ENCODE measurements at regions not wholly inside any gene's neighbourhood (a gene's known extent, or its start where the extent isn't known, plus 50 kb on each side); places are given as distances from the start of the nearest gene placed in this dataset.

DNA sequence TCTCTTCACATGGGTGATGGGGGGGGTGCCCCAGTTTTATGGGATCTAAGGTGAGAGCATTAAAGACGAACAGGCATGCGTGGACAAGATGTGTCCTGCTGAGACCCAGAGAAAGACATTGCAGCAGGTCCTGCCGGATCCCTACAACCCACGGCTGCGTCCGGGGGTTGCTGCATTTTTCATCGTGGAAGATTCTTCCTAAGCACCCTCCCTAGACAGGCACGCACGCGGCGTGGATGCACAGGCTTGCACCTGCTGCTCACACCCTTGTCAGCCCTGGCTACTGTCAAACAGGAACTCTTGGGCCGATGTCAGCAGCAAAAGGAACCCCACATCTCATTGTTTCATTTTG, 280.6 kb upstream of the RTL1 start:
- FAIRE-seq, result no peak
- no peak for DNase-seq (ENCODE audit: insufficient read length, low spot score)
- no peak for TF ChIP-seq POLR2A (IDR thresholded peaks at IDR 0.05; ENCODE audit: low read depth, low read length)

GRCh38 chr14:101184572-101184971, 281.1 kb upstream of the RTL1 start:
- TF ChIP-seq POLR2A (IDR thresholded peaks at IDR 0.05; ENCODE audit: low read depth, low read length), result no peak
- FAIRE-seq (no peak), DNase-seq (ENCODE audit: insufficient read length, low spot score) (no peak)

- no peak for TF ChIP-seq POLR2A (IDR thresholded peaks at IDR 0.05; ENCODE audit: low read depth, low read length)
- DNase-seq (ENCODE audit: insufficient read length, low spot score), result no peak
- no peak for FAIRE-seq
Measured at GRCh38 chr14:101185073-101185835, 281.7 kb upstream of the RTL1 start.

DNA sequence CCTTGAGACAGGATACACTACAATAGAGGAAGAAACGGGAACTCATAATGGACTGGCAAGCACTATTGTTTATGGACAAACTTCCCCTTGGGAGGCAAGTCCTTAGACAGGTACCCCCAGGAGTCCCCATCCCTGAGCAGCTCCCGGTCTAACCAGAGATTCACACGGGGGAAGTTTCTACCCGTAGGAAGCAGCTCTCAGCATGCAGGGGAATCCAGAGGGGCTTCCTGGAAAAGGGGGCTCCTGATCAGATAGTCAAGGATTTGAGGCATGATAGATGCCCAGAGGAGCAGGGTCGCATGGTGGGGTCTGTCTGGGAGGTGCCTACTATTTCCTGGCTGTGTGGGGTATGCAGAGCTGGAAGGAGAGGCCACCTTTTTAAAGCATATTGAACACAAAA, 282.4 kb upstream of the RTL1 start:
- DNase-seq (ENCODE audit: insufficient read length, low spot score) (no peak), FAIRE-seq (no peak)
- no peak for TF ChIP-seq POLR2A (IDR thresholded peaks at IDR 0.05; ENCODE audit: low read depth, low read length)

GRCh38 chr14:101186544-101186943, 283.0 kb upstream of the RTL1 start:
- FAIRE-seq, result no peak
- TF ChIP-seq POLR2A (IDR thresholded peaks at IDR 0.05; ENCODE audit: low read depth, low read length), result no peak
- DNase-seq (ENCODE audit: insufficient read length, low spot score), result no peak

GRCh38 chr14:101186992-101187815, 283.7 kb upstream of the RTL1 start:
- no peak for FAIRE-seq
- TF ChIP-seq POLR2A (IDR thresholded peaks at IDR 0.05; ENCODE audit: low read depth, low read length), result no peak
- DNase-seq (ENCODE audit: insufficient read length, low spot score), result no peak

- FAIRE-seq (no peak), DNase-seq (ENCODE audit: insufficient read length, low spot score) (no peak)
- no peak for TF ChIP-seq POLR2A (IDR thresholded peaks at IDR 0.05; ENCODE audit: low read depth, low read length)
Measured at GRCh38 chr14:101187816-101188570, 284.5 kb upstream of the RTL1 start.

GRCh38 chr14:101188571-101188915, 285.0 kb upstream of the RTL1 start:
- TF ChIP-seq POLR2A (IDR thresholded peaks at IDR 0.05; ENCODE audit: low read depth, low read length), result no peak
- FAIRE-seq, result no peak
- DNase-seq (ENCODE audit: insufficient read length, low spot score), result no peak

- FAIRE-seq, result no peak
- no peak for TF ChIP-seq POLR2A (IDR thresholded peaks at IDR 0.05; ENCODE audit: low read depth, low read length)
- DNase-seq (ENCODE audit: insufficient read length, low spot score), result no peak
Measured at GRCh38 chr14:101189266-101189665, 285.7 kb upstream of the RTL1 start.

DNA sequence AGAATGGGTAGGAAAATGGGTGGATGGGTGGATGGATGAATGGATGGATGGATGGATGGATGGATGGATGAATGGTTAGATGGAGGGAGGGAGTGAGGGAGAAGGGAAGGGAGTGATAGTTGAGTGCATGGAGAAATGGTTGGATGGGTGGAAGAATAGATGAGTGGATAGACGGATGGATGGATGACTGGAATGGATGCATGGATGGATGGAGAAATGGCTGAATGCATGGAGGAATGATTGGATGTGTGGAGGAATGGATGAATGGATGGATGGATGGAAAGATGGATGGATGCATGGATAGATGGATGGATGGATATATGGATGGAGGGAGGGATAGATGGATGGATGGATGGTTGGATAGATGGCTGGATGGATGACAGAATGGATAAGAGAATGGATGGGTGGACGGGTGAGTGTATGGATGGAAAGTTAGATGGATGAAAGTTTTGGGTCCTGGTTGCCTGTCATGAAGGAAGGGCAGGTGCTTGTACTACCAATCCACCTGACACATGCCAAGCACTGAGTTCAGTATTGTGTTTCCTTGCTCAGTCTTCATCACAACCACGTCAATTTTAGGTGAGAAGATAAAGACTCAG, 286.5 kb upstream of the RTL1 start:
- FAIRE-seq, result no peak
- DNase-seq (ENCODE audit: insufficient read length, low spot score), result no peak
- no peak for TF ChIP-seq POLR2A (IDR thresholded peaks at IDR 0.05; ENCODE audit: low read depth, low read length)

- TF ChIP-seq POLR2A (IDR thresholded peaks at IDR 0.05; ENCODE audit: low read depth, low read length), result no peak
- no peak for DNase-seq (ENCODE audit: insufficient read length, low spot score)
- no peak for FAIRE-seq
Measured at GRCh38 chr14:101191101-101191720, 287.7 kb upstream of the RTL1 start.

DNA sequence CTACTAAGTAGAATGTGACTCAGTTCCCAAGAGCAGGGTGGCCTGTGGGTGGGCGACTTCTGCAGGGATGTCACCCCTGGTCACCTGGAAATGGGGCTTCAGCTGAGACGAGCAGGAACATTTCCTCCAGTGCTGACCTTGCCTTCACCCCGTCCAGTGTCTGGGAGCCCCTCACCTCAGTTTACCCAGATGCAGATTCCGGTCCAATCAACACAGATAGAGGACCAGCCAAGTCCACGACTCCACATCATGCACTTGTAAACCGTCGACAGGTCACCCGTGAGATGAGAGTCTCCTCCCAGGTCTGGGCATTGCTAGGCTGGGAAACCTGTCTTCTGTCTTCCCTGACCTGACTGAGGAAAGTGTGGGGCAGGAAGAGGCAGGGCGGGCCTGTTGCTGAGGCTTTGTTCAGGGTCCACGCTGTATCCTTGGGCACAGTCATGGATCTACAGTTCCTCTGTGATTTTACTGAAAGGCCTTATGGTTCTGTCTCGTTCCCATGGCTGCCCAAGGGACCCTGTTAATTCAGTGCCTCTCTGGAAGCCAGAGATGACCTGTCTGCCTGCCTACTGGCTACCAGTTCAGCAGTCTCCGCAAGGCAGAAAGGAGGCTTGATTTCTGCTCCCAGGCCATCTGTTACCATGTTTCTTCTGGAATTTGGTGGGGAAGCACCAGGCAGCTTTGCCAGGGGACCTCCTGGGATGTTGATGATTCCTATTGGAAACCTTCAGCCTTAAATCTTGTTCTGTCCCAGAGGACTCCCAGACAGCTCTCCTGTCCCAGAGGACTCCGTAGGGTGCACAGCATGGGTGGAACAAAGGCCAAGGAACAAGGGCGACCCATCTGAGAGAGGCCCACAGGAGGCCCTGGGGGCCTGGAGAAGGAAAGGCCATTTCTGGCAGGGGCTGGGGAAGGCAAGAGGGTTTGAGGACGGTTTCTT, 288.5 kb upstream of the RTL1 start:
- no peak for TF ChIP-seq POLR2A (IDR thresholded peaks at IDR 0.05; ENCODE audit: low read depth, low read length)
- no peak for FAIRE-seq
- DNase-seq (ENCODE audit: insufficient read length, low spot score), result no peak

DNA sequence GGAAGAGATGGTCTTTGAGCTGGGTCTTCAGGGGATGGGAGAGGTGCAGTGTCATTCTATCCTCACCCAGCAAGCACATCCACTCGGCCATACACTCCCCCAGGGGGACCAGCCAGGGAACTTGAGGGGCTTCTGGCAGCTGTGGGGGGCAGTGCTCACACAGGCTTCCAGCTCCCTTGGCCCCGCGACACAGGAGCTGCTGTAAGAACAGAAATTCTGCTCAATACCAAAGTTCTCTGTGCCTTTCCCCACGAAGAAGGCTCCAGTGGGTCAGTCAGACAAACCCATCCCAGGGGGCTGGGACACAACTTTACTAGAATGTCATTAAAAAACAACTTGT, 289.1 kb upstream of the RTL1 start:
- FAIRE-seq (no peak), DNase-seq (ENCODE audit: insufficient read length, low spot score) (no peak)
- no peak for TF ChIP-seq POLR2A (IDR thresholded peaks at IDR 0.05; ENCODE audit: low read depth, low read length)
